Panc1 (cell line): ENCODE measurements at regions not wholly inside any gene's neighbourhood (a gene's known extent, or its start where the extent isn't known, plus 50 kb on each side); places are given as distances from the start of the nearest gene placed in this dataset.

Experiments used
- ATAC-seq: fragments of 200-7000 bp; cut with Tn5 transposase; 2 replicates; pipeline ENCODE4 v1.9.1; 2020; ENCODE audit warnings: mild to moderate bottlenecking, moderate library complexity
- BruUV-seq: library from RNA; stranded (reverse); fragments of 400-500 nt; replicated peaks from 2 replicates; lab custom pipeline; 2021; lab: Mats Ljungman, UMichigan
- CTCF ChIA-PET: fragments of 300-600 bp; sonication (Branson Sonifier 250); formaldehyde crosslinking; loops from one replicate; lab custom pipeline; 2022; ENCODE audit warnings: antibody characterized with exemption; lab: Charles Lee
- POLR2A ChIA-PET: fragments of 300-600 bp; sonication (Branson Sonifier 250); formaldehyde crosslinking; loops from one replicate; lab custom pipeline; 2022; ENCODE audit warnings: antibody characterized with exemption; lab: Charles Lee
- DNase-seq: peaks from one replicate; pipeline ENCODE4 v3.0.0-alpha.2; 2010; ENCODE audit warnings: low read depth, low spot score
- H3K27ac ChIP-seq: 2 replicates; pipeline ENCODE4 v1.5.1; 2011; ENCODE audit warnings: mild to moderate bottlenecking, low read length, inconsistent platforms
- H3K27me3 ChIP-seq: fragments of 200-500 bp; sonication (Bioruptor generic); 2 replicates; pipeline ENCODE4 v1.6.0; 2014; ENCODE audit warnings: low read length, inconsistent platforms; ENCODE audit not compliant: control insufficient read depth, insufficient read depth
- H3K36me3 ChIP-seq: fragments of 200-500 bp; sonication (Bioruptor generic); 2 replicates; pipeline ENCODE4 v1.5.1; 2014; ENCODE audit warnings: inconsistent platforms, mild to moderate bottlenecking, low read length, moderate library complexity; ENCODE audit not compliant: control insufficient read depth, insufficient read depth
- H3K4me1 ChIP-seq: 2 replicates; pipeline ENCODE4 v1.5.1; 2011; ENCODE audit warnings: inconsistent platforms, mild to moderate bottlenecking, low read length, moderate library complexity; ENCODE audit not compliant: control insufficient read depth, insufficient read depth
- H3K4me3 ChIP-seq, 2 experiments: 2 replicates each; pipeline ENCODE4 v1.5.1; 2011 to 2012; ENCODE audit warnings: low read depth in 2 of 2, low read length in 2 of 2, mild to moderate bottlenecking in 2 of 2, inconsistent platforms in 1 of 2, moderate library complexity in 1 of 2
- H3K9me3 ChIP-seq: fragments of 200-500 bp; sonication (Bioruptor generic); 2 replicates; pipeline ENCODE4 v1.5.1; 2014; ENCODE audit warnings: low read depth, mild to moderate bottlenecking, inconsistent platforms, low read length, moderate library complexity; ENCODE audit not compliant: control insufficient read depth, insufficient read depth
- CTCF ChIP-seq: fragments of 450-650 bp; IDR thresholded peaks from 2 replicates; pipeline ENCODE4 v1.5.1; 2017; ENCODE audit warnings: mild to moderate bottlenecking
- POLR2AphosphoS5 ChIP-seq: IDR thresholded peaks from 2 replicates; pipeline ENCODE4 v1.6.1; 2012; ENCODE audit warnings: mild to moderate bottlenecking, low read depth, low read length, moderate library complexity
- REST ChIP-seq, 2 experiments: IDR thresholded peaks; 2 replicates each; pipeline ENCODE4 v1.6.1; 2011 to 2012; ENCODE audit warnings: low read depth in 2 of 2, control low read depth in 1 of 2, low read length in 1 of 2, mild to moderate bottlenecking in 1 of 2, moderate library complexity in 1 of 2; ENCODE audit not compliant: insufficient read depth in 1 of 2
- SIN3A ChIP-seq: IDR thresholded peaks from 2 replicates; pipeline ENCODE4 v1.6.1; 2012; ENCODE audit warnings: low read depth, mild to moderate bottlenecking, low read length, moderate library complexity, borderline replicate concordance; ENCODE audit not compliant: insufficient read depth
- TCF7L2 ChIP-seq: IDR thresholded peaks from 2 replicates; pipeline ENCODE4 v1.6.1; 2011; ENCODE audit warnings: mild to moderate bottlenecking, low read depth, low read length, inconsistent platforms
- in situ Hi-C: cut with HindIII; loops from 2 replicates; pipeline ENCODE4 v1.10.0; 2016; ENCODE audit warnings: low sequenced_read_pairs, low pct_unique_long_range_greater_than_20kb
- intact Hi-C: fragments of 100-400 bp; cut with micrococcal nuclease; formaldehyde crosslinking; loops from one replicate; pipeline ENCODE4 v1.10.0; 2022; ENCODE audit not compliant: unreplicated experiment

- no TSS peak for BruUV-seq
- CTCF ChIA-PET = no interaction called here
- intact Hi-C loops = no loop called here
Observed at GRCh38 chr10:33860552-33860951, 526.1 kb upstream of the NRP1 start.

GRCh38 chr10:33859319-33860022 lies 525.0 kb upstream of the NRP1 start:
- POLR2A ChIA-PET = no interaction called here
- no TSS peak for BruUV-seq
- CTCF ChIA-PET = no interaction called here
- in situ Hi-C loops (no loop called here), intact Hi-C loops (no loop called here)
- no peaks in the 10 kb centered on the region for H3K36me3 ChIP-seq
- no peak overlapping the region for H3K27ac ChIP-seq
- no peaks in the 10 kb centered on the region for H3K4me1 ChIP-seq
- DNase-seq = no peak
- H3K9me3 ChIP-seq = no peaks in the 10 kb centered on the region
- no peak for ATAC-seq
- no peak for TF ChIP-seq CTCF
- no peak for TF ChIP-seq POLR2AphosphoS5
- TF ChIP-seq REST (IDR thresholded peaks at IDR 0.05; ENCODE audit: insufficient read depth in 1 of 2, low read depth in 2 of 2, low read length in 1 of 2) = no peak
- no peak for TF ChIP-seq TCF7L2
- TF ChIP-seq SIN3A = no peak
- H3K27me3 ChIP-seq = no peaks in the 10 kb centered on the region
- H3K4me3 ChIP-seq = no peak overlapping the region

More at GRCh38 chr10:33860552-33860951, 526.1 kb upstream of the NRP1 start:
- POLR2A ChIA-PET = no interaction called here
- no peaks in the 10 kb centered on the region for H3K36me3 ChIP-seq
- H3K4me3 ChIP-seq = no peak overlapping the region
- no peaks in the 10 kb centered on the region for H3K27me3 ChIP-seq
- in situ Hi-C loops = no loop called here
- H3K27ac ChIP-seq = no peak overlapping the region
- H3K4me1 ChIP-seq = no peaks in the 10 kb centered on the region
- ATAC-seq = no peak
- DNase-seq = no peak
- no peaks in the 10 kb centered on the region for H3K9me3 ChIP-seq
- no peak for TF ChIP-seq CTCF
- TF ChIP-seq POLR2AphosphoS5 = no peak
- TF ChIP-seq REST (IDR thresholded peaks at IDR 0.05; ENCODE audit: insufficient read depth in 1 of 2, low read depth in 2 of 2, low read length in 1 of 2) = no peak
- TF ChIP-seq SIN3A = no peak
- no peak for TF ChIP-seq TCF7L2
